HG03139 (cell line): ENCODE measurements at regions not wholly inside any gene's neighbourhood (a gene's known extent, or its start where the extent isn't known, plus 50 kb on each side); places are given as distances from the start of the nearest gene placed in this dataset.

ENCODE experiments used
- ATAC-seq: cut with Tn5 transposase; IDR thresholded peaks from one replicate; pipeline ENCODE4 v1.9.1; 2021; ENCODE audit not compliant: unreplicated experiment

- no peak for ATAC-seq
Measured at GRCh38 chr5:58403822-58404433, 56.0 kb downstream of the PLK2 start.

GRCh38 chr5:58401701-58402100 lies 58.2 kb downstream of the PLK2 start:
- no peak for ATAC-seq

GRCh38 chr5:58400737-58401136 lies 59.1 kb downstream of the PLK2 start:
- no peak for ATAC-seq

GRCh38 chr5:58399951-58400350 lies 59.9 kb downstream of the PLK2 start:
- ATAC-seq = no peak

GRCh38 chr5:58394339-58394738 lies 65.5 kb downstream of the PLK2 start:
- no peak for ATAC-seq

- no peak for ATAC-seq
Measured at GRCh38 chr5:58393716-58394115, 66.2 kb downstream of the PLK2 start.

- no peak for ATAC-seq
Measured at GRCh38 chr5:58392496-58392895, 67.4 kb downstream of the PLK2 start.

- no peak for ATAC-seq
Measured at GRCh38 chr5:58383448-58383847, 76.4 kb downstream of the PLK2 start.

GRCh38 chr5:58382131-58382534 lies 77.8 kb downstream of the PLK2 start:
- no peak for ATAC-seq

GRCh38 chr5:58381566-58381965 lies 78.3 kb downstream of the PLK2 start:
- ATAC-seq = no peak

GRCh38 chr5:58380655-58381054 lies 79.2 kb downstream of the PLK2 start:
- no peak for ATAC-seq

- no peak for ATAC-seq
Measured at GRCh38 chr5:58378613-58379390, 81.1 kb downstream of the PLK2 start.

GRCh38 chr5:58370606-58371005 lies 89.3 kb downstream of the PLK2 start:
- no peak for ATAC-seq

GRCh38 chr5:58369513-58370190 lies 90.2 kb downstream of the PLK2 start:
- no peak for ATAC-seq

GRCh38 chr5:58366461-58366860 lies 93.4 kb downstream of the PLK2 start:
- no peak for ATAC-seq

- ATAC-seq = no peak
Measured at GRCh38 chr5:58365791-58366190, 94.1 kb downstream of the PLK2 start.

- no peak for ATAC-seq
Measured at GRCh38 chr5:58363461-58364249, 96.2 kb downstream of the PLK2 start.

- ATAC-seq = no peak
Measured at GRCh38 chr5:58362135-58362534, 97.8 kb downstream of the PLK2 start.

GRCh38 chr5:58360794-58361193 lies 99.1 kb downstream of the PLK2 start:
- ATAC-seq = no peak

GRCh38 chr5:58359981-58360380 lies 99.9 kb downstream of the PLK2 start:
- no peak for ATAC-seq

GRCh38 chr5:58358501-58359178 lies 101.2 kb downstream of the PLK2 start:
- no peak for ATAC-seq
